ENCODE measurements at regions not wholly inside any gene's neighbourhood (a gene's known extent, or its start where the extent isn't known, plus 50 kb on each side); places are given as distances from the start of the nearest gene placed in this dataset.

DNA sequence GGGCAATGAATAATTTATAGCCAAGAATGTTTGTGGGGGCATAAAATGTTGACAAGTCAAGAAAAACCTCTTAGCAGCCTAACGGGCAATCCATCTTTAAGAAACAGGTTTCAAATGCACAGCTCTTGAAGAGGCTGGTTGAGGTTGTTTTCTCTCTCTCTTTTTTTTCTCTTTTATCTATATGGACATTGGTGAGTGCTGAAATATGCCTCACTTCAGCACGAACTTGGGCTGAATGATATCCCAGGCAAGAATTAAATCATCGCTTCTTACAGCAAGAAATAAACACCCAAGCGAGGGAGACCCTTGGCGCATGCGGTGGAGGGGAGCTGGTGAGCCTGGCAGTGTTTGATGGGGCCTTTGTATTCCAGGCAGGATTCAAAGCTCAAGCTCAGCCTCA is 160.9 kb downstream of the OAT start:
- Histone ChIP-seq H3K9me3 (ENCODE audit: control insufficient read depth in 1 of 2, insufficient read depth in 1 of 2, low read depth in 1 of 2, low read length in 2 of 2) (peaks cover 0 to 10% of the 10 kb centered on the region in 2 experiments; a peak in 1 of 4 replicates), H3K4me1 (ENCODE audit: control insufficient read depth in 1 of 2, insufficient read depth in 2 of 2, low read length in 2 of 2) (no peaks in the 10 kb centered on the region), H2AFZ (ENCODE audit: low read depth, low read length, poor library complexity, severe bottlenecking) (no peak overlapping the region), H3K9ac (ENCODE audit: low read length) (no peak overlapping the region), H3K79me2 (ENCODE audit: insufficient read depth, low read length) (no peaks in the 10 kb centered on the region), H3K9me2 (ENCODE audit: insufficient read depth) (no peaks in the 10 kb centered on the region), H3K27me3 (ENCODE audit: insufficient read depth, low read length) (no peaks in the 10 kb centered on the region), H3K27ac (ENCODE audit: low read depth, low read length) (no peak overlapping the region), H3K36me3 (ENCODE audit: control insufficient read depth in 1 of 2, insufficient read depth in 2 of 2, low read length in 2 of 2) (no peaks in the 10 kb centered on the region), H3K4me3 (replicated peaks in 1 of 2; ENCODE audit: low read depth in 1 of 2, low read length in 2 of 2) (no peak overlapping the region), H4K20me1 (ENCODE audit: insufficient read depth) (no peaks in the 10 kb centered on the region), H3K4me2 (ENCODE audit: low read length) (no peak overlapping the region)
- DNase-seq (ENCODE audit: low read depth, low spot score), result no peak
- ChIA-PET CTCF (interaction anchor here (1.9 to 2.3 kb wide), 3 partner anchors 131 to 263 kb away, joined by 5 to 13 read pairs (median 10); no protein-coding TSS in a partner anchor), POLR2A (no interaction called here), RAD21 (ENCODE audit: low non-redundant PET in 1 of 2, low total read pairs in 2 of 2, uncharacterized antibody in 2 of 2, unreplicated experiment in 2 of 2) (no interaction called here)
- ATAC-seq, result no peak
- intact Hi-C loops (cut with micrococcal nuclease), result loop anchor here (5.0 to 10.0 kb wide), 2 partner anchors 130 to 263 kb away; no protein-coding TSS in a partner anchor
- BruUV-seq (replicated peaks), result no TSS peak
- TF ChIP-seq, protein P1, sequence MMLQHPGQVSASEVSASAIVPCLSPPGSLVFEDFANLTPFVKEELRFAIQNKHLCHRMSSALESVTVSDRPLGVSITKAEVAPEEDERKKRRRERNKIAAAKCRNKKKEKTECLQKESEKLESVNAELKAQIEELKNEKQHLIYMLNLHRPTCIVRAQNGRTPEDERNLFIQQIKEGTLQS (IDR thresholded peaks at IDR 0.05), result no peak
- no peak for TF ChIP-seq YY1 (IDR thresholded peaks at IDR 0.05; ENCODE audit: extremely low read depth, insufficient replicate concordance, low read depth, low read length)

DNA sequence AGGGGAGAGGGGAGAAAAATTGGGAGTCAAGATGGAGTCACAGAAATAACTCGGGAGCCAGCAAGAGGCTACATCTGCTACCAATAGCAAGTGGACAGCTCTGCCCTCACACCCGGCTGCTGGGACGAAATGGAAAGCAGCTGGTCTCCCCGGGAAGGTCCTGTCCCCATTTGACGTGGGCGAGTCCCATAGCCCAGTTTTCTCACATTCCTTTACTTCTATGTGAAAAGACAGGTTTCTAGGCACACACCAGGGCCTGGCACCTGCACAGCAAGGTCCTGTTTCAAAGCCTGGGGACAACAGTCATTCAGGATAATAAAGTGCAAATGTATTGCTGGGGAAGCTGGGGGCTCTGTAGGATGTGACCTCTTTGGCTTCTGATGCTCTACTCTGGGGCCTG is 162.6 kb downstream of the OAT start:
- no peak overlapping the region for H3K27ac ChIP-seq (ENCODE audit: low read depth, low read length)
- no peaks in the 10 kb centered on the region for H3K27me3 ChIP-seq (ENCODE audit: insufficient read depth, low read length)
- H3K9ac ChIP-seq (ENCODE audit: low read length), result no peak overlapping the region
- ATAC-seq (no peak), DNase-seq (ENCODE audit: low read depth, low spot score) (no peak)
- H2AFZ ChIP-seq (ENCODE audit: low read depth, low read length, poor library complexity, severe bottlenecking), result no peak overlapping the region
- intact Hi-C loops (cut with micrococcal nuclease), result loop anchor here (5.0 to 10.0 kb wide), 2 partner anchors 131 to 261 kb away; no protein-coding TSS in a partner anchor
- TF ChIP-seq ZNF274 (IDR thresholded peaks at IDR 0.05; ENCODE audit: low read depth, low read length) (no peak), EZH2 (IDR thresholded peaks at IDR 0.05) (no peak), FOSL1 (IDR thresholded peaks at IDR 0.05; ENCODE audit: low read depth) (no peak), CEBPB (IDR thresholded peaks at IDR 0.05; ENCODE audit: low read depth) (no peak), YY1 (IDR thresholded peaks at IDR 0.05; ENCODE audit: extremely low read depth, insufficient replicate concordance, low read depth, low read length) (no peak), SP1 (IDR thresholded peaks at IDR 0.05; ENCODE audit: low read depth) (no peak), ZFX (IDR thresholded peaks at IDR 0.05) (no peak), SRF (IDR thresholded peaks at IDR 0.05; ENCODE audit: low read depth) (no peak)
- TF ChIP-seq, protein P2, sequence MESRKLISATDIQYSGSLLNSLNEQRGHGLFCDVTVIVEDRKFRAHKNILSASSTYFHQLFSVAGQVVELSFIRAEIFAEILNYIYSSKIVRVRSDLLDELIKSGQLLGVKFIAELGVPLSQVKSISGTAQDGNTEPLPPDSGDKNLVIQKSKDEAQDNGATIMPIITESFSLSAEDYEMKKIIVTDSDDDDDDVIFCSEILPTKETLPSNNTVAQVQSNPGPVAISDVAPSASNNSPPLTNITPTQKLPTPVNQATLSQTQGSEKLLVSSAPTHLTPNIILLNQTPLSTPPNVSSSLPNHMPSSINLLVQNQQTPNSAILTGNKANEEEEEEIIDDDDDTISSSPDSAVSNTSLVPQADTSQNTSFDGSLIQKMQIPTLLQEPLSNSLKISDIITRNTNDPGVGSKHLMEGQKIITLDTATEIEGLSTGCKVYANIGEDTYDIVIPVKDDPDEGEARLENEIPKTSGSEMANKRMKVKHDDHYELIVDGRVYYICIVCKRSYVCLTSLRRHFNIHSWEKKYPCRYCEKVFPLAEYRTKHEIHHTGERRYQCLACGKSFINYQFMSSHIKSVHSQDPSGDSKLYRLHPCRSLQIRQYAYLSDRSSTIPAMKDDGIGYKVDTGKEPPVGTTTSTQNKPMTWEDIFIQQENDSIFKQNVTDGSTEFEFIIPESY (IDR thresholded peaks at IDR 0.05; ENCODE audit: extremely low read depth, insufficient replicate concordance, low read length), result no peak
- TF ChIP-seq, protein P3, sequence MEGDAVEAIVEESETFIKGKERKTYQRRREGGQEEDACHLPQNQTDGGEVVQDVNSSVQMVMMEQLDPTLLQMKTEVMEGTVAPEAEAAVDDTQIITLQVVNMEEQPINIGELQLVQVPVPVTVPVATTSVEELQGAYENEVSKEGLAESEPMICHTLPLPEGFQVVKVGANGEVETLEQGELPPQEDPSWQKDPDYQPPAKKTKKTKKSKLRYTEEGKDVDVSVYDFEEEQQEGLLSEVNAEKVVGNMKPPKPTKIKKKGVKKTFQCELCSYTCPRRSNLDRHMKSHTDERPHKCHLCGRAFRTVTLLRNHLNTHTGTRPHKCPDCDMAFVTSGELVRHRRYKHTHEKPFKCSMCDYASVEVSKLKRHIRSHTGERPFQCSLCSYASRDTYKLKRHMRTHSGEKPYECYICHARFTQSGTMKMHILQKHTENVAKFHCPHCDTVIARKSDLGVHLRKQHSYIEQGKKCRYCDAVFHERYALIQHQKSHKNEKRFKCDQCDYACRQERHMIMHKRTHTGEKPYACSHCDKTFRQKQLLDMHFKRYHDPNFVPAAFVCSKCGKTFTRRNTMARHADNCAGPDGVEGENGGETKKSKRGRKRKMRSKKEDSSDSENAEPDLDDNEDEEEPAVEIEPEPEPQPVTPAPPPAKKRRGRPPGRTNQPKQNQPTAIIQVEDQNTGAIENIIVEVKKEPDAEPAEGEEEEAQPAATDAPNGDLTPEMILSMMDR (IDR thresholded peaks at IDR 0.05 in 2 of 3, conservative IDR thresholded peaks at IDR 0.05 in 1 of 3; ENCODE audit: borderline replicate concordance in 1 of 3, insufficient read depth in 1 of 3, low read depth in 2 of 3, low read length in 2 of 3), result no peak
- TF ChIP-seq, protein P1 (IDR thresholded peaks at IDR 0.05), result no peak
- TF ChIP-seq, protein P4, sequence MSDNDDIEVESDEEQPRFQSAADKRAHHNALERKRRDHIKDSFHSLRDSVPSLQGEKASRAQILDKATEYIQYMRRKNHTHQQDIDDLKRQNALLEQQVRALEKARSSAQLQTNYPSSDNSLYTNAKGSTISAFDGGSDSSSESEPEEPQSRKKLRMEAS (IDR thresholded peaks at IDR 0.05), result no peak
- H3K79me2 ChIP-seq (ENCODE audit: insufficient read depth, low read length), result no peaks in the 10 kb centered on the region
- H3K4me2 ChIP-seq (ENCODE audit: low read length), result no peak overlapping the region
- ChIA-PET RAD21 (ENCODE audit: low non-redundant PET in 1 of 2, low total read pairs in 2 of 2, uncharacterized antibody in 2 of 2, unreplicated experiment in 2 of 2) (no interaction called here), POLR2A (no interaction called here), CTCF (no interaction called here)
- no peak overlapping the region for H3K4me3 ChIP-seq (replicated peaks in 1 of 2; ENCODE audit: low read depth in 1 of 2, low read length in 2 of 2)
- H3K9me3 ChIP-seq (ENCODE audit: control insufficient read depth in 1 of 2, insufficient read depth in 1 of 2, low read depth in 1 of 2, low read length in 2 of 2), result peaks cover 0 to 10% of the 10 kb centered on the region in 2 experiments; a peak in 1 of 4 replicates
- BruUV-seq (replicated peaks), result no TSS peak
- H3K36me3 ChIP-seq (ENCODE audit: control insufficient read depth in 1 of 2, insufficient read depth in 2 of 2, low read length in 2 of 2), result no peaks in the 10 kb centered on the region
- H3K4me1 ChIP-seq (ENCODE audit: control insufficient read depth in 1 of 2, insufficient read depth in 2 of 2, low read length in 2 of 2), result no peaks in the 10 kb centered on the region
- H3K9me2 ChIP-seq (ENCODE audit: insufficient read depth), result no peaks in the 10 kb centered on the region
- no peaks in the 10 kb centered on the region for H4K20me1 ChIP-seq (ENCODE audit: insufficient read depth)
